Fibroblast of skin of right biceps (primary cell): ENCODE measurements at regions not wholly inside any gene's neighbourhood (a gene's known extent, or its start where the extent isn't known, plus 50 kb on each side); places are given as distances from the start of the nearest gene placed in this dataset.
"Not testable (repeated sequence)": the region's sequence is repeated elsewhere in the genome, so short reads cannot be mapped to it uniquely, and the experiment has no call there.

Experiments used
- DNase-seq: peaks from one replicate; pipeline ENCODE4 v3.0.0-alpha.2; 2013

- DNase-seq, result not testable (repeated sequence)
Observed at GRCh38 chr21:6486821-6487220, 4034.6 kb upstream of the TPTE start.

- not testable (repeated sequence) for DNase-seq
Observed at GRCh38 chr21:6492691-6493090, 4028.7 kb upstream of the TPTE start.

GRCh38 chr21:6493957-6494356, 4027.4 kb upstream of the TPTE start:
- not testable (repeated sequence) for DNase-seq

- DNase-seq, result not testable (repeated sequence)
Observed at GRCh38 chr21:6496356-6496755, 4025.0 kb upstream of the TPTE start.

- DNase-seq, result not testable (repeated sequence)
Observed at GRCh38 chr21:6498716-6499115, 4022.7 kb upstream of the TPTE start.

- DNase-seq, result not testable (repeated sequence)
Observed at GRCh38 chr21:6499128-6499826, 4022.1 kb upstream of the TPTE start.

- not testable (repeated sequence) for DNase-seq
Observed at GRCh38 chr21:6499866-6500265, 4021.5 kb upstream of the TPTE start.

GRCh38 chr21:6500681-6501080, 4020.7 kb upstream of the TPTE start:
- not testable (repeated sequence) for DNase-seq

- not testable (repeated sequence) for DNase-seq
Observed at GRCh38 chr21:6506167-6506894, 4015.1 kb upstream of the TPTE start.

- DNase-seq, result not testable (repeated sequence)
Observed at GRCh38 chr21:6507632-6508031, 4013.8 kb upstream of the TPTE start.

- DNase-seq, result not testable (repeated sequence)
Observed at GRCh38 chr21:6521777-6522176, 3999.6 kb upstream of the TPTE start.

GRCh38 chr21:6526213-6526612, 3995.2 kb upstream of the TPTE start:
- not testable (repeated sequence) for DNase-seq

GRCh38 chr21:6530655-6531054, 3990.7 kb upstream of the TPTE start:
- DNase-seq, result not testable (repeated sequence)

GRCh38 chr21:6533261-6533660, 3988.1 kb upstream of the TPTE start:
- not testable (repeated sequence) for DNase-seq

- DNase-seq, result not testable (repeated sequence)
Observed at GRCh38 chr21:6538320-6538719, 3983.1 kb upstream of the TPTE start.

GRCh38 chr21:6539688-6540087, 3981.7 kb upstream of the TPTE start:
- not testable (repeated sequence) for DNase-seq

GRCh38 chr21:6541036-6541435, 3980.3 kb upstream of the TPTE start:
- not testable (repeated sequence) for DNase-seq

GRCh38 chr21:6545288-6545687, 3976.1 kb upstream of the TPTE start:
- DNase-seq, result not testable (repeated sequence)

GRCh38 chr21:6551045-6551444, 3970.3 kb upstream of the TPTE start:
- not testable (repeated sequence) for DNase-seq

GRCh38 chr21:6553505-6554376, 3967.6 kb upstream of the TPTE start:
- DNase-seq, result not testable (repeated sequence)

GRCh38 chr21:6554377-6554864, 3967.0 kb upstream of the TPTE start:
- DNase-seq, result not testable (repeated sequence)

- DNase-seq, result not testable (repeated sequence)
Observed at GRCh38 chr21:6556516-6556915, 3964.9 kb upstream of the TPTE start.

GRCh38 chr21:6557415-6557814, 3964.0 kb upstream of the TPTE start:
- not testable (repeated sequence) for DNase-seq
